ENCODE measurements at regions not wholly inside any gene's neighbourhood (a gene's known extent, or its start where the extent isn't known, plus 50 kb on each side); places are given as distances from the start of the nearest gene placed in this dataset.

GRCh38 chr11:29959488-29959887 lies 57.3 kb downstream of the KCNA4 start:
- H3K27ac ChIP-seq, result no peak overlapping the region
- TF ChIP-seq CTCF (conservative IDR thresholded peaks at IDR 0.05), result no peak

GRCh38 chr11:29957431-29957830 lies 59.4 kb downstream of the KCNA4 start:
- no peak overlapping the region for H3K27ac ChIP-seq
- no peak for TF ChIP-seq CTCF (conservative IDR thresholded peaks at IDR 0.05)

- TF ChIP-seq CTCF (conservative IDR thresholded peaks at IDR 0.05), result no peak
- H3K27ac ChIP-seq, result no peak overlapping the region
Measured at GRCh38 chr11:29956076-29956556, 60.7 kb downstream of the KCNA4 start.

- TF ChIP-seq CTCF (conservative IDR thresholded peaks at IDR 0.05), result no peak
- H3K27ac ChIP-seq, result no peak overlapping the region
Measured at GRCh38 chr11:29943347-29943746, 73.5 kb downstream of the KCNA4 start.

- no peak for TF ChIP-seq CTCF (conservative IDR thresholded peaks at IDR 0.05)
- H3K27ac ChIP-seq, result no peak overlapping the region
Measured at GRCh38 chr11:29937526-29937925, 79.3 kb downstream of the KCNA4 start.

- TF ChIP-seq CTCF (conservative IDR thresholded peaks at IDR 0.05), result no peak
- no peak overlapping the region for H3K27ac ChIP-seq
Measured at GRCh38 chr11:29934115-29934638, 82.7 kb downstream of the KCNA4 start.

GRCh38 chr11:29916040-29916439 lies 100.8 kb downstream of the KCNA4 start:
- TF ChIP-seq CTCF (conservative IDR thresholded peaks at IDR 0.05), result no peak
- H3K27ac ChIP-seq, result no peak overlapping the region
